GM18951 (cell line): ENCODE measurements at regions not wholly inside any gene's neighbourhood (a gene's known extent, or its start where the extent isn't known, plus 50 kb on each side); places are given as distances from the start of the nearest gene placed in this dataset.
"Not testable (repeated sequence)": the region's sequence is repeated elsewhere in the genome, so short reads cannot be mapped to it uniquely, and the experiment has no call there.

ENCODE experiments used
- POLR2A ChIP-seq: IDR thresholded peaks from 4 replicates; pipeline ENCODE4 v1.6.1; 2011; ENCODE audit warnings: mild to moderate bottlenecking; ENCODE audit not compliant: insufficient read length, insufficient read depth; ENCODE audit errors: extremely low read depth
- in situ Hi-C: fragments of 300-500 bp; cut with MboI; formaldehyde crosslinking; loops from one replicate; pipeline ENCODE4 v1.12.0; 2022; ENCODE audit warnings: low sequenced_read_pairs, mixed read lengths, inconsistent platforms; ENCODE audit not compliant: unreplicated experiment

DNA sequence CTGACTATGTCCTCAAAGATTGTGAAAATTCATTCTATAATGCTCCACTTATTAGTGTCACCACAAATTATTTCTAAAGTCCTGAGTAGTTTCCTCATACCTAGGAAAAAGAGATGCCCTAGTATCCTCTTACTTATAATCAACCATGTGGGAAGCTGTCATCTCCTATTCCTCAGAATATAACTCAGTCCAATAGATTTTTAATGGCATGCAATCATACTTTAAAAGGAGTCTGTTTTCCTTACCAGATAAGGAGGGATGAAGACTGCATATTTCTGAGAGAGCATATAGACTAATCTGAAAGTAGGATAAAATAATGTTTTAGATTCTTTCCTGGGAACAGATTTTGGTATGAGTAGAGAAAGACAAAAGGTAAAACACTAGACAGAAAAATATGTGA, 727.7 kb upstream of the GRM3 start:
- TF ChIP-seq POLR2A = no peak
- in situ Hi-C loops = no loop called here

DNA sequence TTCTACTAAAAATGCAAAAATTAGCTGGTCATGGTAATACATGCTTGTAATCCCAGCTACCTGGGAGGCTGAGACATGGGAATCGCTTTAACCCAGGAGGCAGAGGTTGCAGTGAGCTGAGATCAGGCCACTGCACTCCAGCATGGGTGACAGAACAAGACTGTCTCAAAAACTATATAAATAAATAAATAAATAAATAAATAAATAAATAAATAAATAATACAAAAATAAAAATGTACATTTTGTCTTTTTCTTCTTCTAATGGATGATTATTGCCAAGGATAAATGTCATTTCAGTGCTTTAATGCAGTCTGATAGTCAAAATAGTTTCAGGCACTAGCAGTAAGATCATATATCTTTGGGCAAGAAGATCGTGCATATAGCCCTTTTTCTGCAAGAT, 727.6 kb upstream of the SEMA3D start:
- TF ChIP-seq POLR2A = no peak
- in situ Hi-C loops = no loop called here

DNA sequence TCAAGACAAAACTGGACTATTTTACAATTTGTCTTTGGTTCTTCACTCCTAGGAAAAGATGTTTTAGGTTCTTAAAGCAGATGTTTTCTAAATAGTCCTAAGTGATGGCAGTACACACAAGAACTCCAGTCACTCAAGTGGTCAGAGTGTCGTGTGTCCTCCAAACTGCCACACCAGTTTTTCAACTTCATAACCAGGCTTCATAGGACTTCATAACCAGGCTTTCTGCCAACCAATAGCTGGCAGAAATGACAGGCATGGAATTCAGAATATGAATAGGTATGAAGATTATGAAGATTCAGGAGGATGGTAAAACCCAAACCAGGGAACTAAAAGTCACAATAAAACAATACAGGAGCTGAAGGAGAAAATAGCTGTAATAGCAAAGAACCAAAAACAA, 721.2 kb upstream of the SEMA3D start:
- in situ Hi-C loops = no loop called here
- TF ChIP-seq POLR2A = no peak

DNA sequence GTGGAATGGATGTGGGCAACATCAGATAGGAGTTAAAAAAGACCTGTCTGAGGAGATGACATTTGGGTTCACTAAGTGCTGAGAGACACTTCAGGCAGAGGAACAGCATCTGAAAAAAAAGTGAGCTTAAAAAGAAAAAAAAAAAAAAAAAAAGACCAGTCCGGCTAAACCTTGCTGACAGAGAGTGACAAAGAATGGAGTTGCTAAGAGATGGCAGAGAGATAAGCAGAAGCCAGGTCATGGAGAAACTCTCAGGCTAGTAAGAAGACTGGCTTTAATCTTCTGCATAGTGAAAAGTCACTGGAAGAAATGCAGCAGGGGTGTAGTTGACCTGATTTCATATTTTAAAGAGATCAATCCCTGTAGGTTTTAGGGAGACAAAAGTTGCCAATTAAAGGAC, 711.1 kb upstream of the SEMA3D start:
- in situ Hi-C loops = no loop called here

DNA sequence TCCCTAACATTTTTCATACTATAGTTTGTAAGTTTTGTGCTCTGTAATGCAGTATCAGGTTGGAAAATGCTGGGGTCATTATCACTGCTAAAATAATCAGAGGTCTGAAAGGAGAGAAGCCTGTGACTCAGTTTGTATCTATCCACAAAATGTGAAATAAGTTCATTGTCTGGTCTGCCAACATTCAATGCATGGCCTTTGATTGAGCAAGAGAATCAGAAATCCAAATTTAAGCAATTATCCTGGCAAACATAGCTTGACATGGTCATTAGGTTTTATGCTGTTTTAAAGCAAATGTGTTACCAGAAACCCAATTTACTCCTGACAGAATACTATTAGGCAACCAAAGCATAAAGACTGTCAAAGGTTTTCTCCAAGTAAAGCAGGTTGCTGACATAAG, 709.7 kb upstream of the SEMA3D start:
- in situ Hi-C loops = no loop called here

More for the DNA sequence above, 711.1 kb upstream of the SEMA3D start:
- no peak for TF ChIP-seq POLR2A

DNA sequence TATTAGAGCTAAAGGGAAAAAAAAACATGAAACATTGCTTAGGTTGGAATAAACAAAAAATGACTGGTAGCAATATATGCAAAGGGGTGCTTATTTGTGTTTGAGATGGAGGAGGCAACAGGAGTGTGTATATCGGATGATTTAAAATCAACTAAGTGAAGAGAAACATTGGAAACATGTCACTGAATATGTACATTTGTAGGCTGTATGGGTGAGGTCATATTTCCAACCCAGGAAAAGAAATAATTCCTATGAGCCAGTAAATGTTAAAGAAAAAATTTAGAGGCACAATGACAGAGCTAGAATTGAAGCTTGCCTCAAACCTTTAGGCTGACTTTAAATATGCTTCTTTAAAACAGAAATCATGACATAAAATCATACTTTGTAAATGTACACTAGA, 709.0 kb upstream of the SEMA3D start:
- in situ Hi-C loops = no loop called here
- TF ChIP-seq POLR2A = no peak

More for the DNA sequence above, 709.7 kb upstream of the SEMA3D start:
- no peak for TF ChIP-seq POLR2A

DNA sequence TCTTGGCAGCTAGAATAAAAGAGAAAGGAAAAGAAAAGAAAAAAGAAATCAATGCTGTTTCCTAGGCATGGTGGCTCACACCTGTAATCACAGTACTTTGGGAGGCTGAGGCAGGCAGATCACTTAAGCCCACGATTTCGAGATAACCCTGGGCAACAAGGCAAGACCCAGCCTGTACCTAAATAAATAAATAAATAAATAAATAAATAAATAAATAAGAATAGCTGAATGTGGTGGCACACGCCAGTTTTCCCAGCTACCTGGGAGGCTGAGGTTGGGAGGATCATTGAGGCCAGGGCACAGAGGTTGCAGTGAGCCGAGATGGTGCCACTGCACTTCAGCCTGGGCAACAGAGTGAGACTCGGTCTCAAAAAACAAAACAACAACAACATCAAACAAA, 705.0 kb upstream of the SEMA3D start:
- in situ Hi-C loops = not testable (repeated sequence)

DNA sequence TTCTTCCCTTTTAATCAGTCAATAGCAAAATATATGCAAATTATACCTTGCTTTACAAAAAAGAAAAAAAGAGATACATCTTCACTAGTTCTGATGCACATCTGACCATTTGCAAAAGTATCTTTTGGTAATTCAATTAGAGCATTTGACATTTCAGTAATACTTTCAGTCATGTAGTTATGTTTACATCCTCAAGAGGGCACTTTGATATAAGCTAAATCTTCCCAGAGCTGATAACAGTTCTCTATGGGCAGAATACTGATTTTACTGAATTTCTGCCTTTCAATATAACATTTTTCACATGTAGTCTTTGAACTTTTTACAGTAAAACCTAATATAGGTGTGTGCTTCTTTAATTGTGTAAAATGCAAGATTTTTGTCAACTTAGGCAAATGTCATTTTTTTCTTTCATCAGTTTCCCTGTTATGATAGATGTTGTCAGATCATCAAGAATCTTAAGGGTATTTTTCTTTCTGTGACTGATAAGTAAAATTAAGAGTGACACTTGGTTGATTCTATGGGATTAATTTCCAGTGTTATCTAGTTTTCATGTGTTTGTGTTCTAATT, 703.5 kb upstream of the SEMA3D start:
- no peak for TF ChIP-seq POLR2A
- in situ Hi-C loops = no loop called here

DNA sequence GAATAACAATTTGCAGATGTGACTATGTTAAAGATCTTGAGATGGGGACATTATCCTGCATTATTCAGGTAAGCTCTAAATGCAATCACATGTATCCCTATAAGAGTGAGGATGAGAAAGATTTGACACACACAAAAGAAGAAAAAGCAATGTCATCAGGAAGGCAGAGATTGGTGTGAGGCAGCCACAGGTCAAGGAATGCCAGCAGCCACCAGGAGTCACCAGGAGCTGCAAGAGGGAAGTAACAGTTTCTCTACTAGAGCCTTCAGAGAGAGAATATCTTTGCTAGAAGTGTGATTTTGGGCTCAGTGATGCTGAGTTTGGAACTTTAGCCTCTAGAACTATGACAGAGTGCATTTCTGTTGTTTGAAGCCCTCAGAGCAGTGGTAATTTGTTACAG, 700.3 kb upstream of the SEMA3D start:
- in situ Hi-C loops = loop anchor here (10.0 kb wide), 1 partner anchor 578 kb away; no protein-coding TSS in a partner anchor
- no peak for TF ChIP-seq POLR2A

DNA sequence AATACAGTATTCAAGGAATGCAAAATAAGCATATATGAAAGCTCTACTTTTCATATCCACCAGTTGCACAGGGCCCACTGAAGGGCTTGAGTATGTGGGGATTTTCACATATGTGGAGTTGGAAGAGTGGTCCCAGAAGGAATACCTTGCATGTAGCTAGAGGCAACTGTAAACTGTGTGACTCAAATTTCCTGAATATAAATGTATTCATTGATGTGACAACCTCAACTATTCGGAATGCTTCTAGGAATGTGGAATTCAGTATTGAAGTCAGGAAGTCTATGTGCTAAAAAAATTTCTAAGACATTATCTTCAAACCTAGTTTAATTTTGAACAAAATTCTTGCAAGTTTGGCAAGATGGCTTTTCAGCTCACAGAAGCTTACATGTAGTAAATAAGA, 695.5 kb upstream of the SEMA3D start:
- TF ChIP-seq POLR2A = no peak
- in situ Hi-C loops = loop anchor here (10.0 kb wide), 1 partner anchor 582 kb away; no protein-coding TSS in a partner anchor

DNA sequence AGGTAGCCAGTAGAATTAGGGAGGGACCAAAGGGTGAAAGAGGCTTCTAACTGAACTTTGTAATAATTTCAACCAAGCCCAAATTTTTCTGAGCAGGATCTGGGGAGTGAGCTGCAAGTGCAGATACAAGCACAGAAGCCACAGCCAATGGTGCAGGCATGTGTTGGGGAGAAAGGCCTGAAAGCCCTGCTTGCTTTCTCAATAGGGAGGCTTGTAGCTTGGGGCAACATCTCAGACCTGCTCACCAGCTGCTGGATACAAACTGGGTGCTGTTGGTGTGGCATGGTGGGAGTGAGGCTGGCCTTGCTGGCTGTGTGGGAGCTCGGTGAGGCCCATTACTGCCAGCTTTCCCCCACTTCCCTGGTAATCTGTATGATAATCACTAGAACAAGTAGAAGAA, 688.5 kb upstream of the SEMA3D start:
- no peak for TF ChIP-seq POLR2A
- in situ Hi-C loops = no loop called here

DNA sequence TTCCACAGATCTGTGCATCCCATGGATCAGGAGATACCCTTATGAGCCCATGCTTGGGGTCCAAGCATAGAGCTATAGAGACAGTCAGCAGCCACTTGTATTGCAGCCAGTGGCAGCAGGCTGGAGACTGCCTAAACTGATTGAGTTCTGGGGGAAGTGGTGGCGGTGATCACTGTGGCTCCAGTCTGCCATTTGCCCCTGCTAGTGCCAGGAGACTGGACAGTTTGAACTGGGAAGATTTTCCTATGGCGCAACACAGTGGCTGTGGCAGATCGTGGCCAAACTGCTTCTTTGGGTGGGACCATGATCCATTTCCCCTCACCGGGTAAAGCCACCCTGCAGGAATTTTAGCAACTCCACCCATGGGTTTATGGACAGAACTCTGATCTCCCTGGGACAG, 679.7 kb upstream of the SEMA3D start:
- TF ChIP-seq POLR2A = no peak
- in situ Hi-C loops = no loop called here

DNA sequence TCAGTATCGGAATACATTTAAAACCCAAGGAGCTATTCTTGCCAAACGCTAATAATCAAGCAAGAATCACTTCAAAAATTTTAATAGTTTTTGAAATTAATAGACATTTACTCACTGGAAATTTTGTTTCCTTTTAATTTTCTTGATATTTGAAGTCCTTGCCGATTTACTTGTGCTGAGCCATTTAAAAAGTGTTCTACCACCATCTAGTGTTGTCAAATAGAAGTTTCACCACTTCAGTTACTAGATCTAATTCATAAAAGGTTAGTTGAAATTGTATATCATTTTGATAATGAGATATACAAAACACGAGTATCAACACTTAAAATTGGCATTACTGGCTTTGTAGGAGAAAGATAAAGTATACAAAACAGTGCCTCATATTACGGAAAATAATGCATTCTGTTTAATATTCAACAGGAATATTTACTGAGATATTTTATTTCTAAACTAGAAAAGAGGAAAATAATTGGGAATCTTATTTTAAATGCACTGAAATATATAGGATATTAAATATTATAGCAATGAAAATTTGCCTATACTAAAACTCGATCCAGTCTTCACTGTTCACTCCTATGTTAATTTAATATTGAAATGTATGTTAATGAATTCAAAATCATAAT, 664.8 kb upstream of the SEMA3D start:
- in situ Hi-C loops = no loop called here
- TF ChIP-seq POLR2A = no peak

DNA sequence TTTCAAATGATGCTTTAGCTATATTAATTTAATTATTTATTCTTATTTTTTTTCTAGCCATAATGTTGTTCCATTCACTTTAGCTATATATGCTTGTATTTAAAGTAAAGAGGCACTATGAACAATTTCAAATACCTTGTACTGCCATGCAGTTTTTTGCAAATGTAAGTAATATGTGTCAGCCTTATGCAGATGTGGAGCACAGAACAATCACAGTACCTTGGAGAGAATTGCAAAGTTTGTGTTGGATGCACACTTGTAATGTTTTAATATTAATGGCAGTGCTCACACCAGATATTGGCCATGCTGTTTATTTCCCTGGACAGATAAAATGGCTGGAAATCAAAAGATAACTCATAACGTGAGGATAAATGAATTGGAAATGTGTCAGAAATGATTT, 663.5 kb upstream of the SEMA3D start:
- no peak for TF ChIP-seq POLR2A
- in situ Hi-C loops = no loop called here

DNA sequence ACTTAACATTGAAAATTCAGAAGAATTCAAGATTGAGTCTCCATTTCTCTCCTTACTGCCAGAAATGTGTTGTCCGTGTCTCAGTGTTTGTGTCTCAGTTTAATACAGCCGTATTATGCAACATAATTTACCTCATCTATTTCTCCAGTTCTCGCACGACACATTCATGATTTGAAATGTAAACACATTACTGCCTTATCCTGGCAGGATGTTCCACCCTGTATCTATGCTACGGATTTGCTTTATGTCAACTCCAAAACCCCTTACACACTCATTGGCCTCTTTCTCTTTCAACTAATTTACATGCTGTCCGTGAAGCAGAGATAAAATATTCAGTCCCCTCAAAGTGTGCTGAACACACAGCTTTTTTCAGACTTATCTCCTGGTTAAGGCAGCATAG, 653.7 kb upstream of the SEMA3D start:
- no peak for TF ChIP-seq POLR2A
- in situ Hi-C loops = no loop called here
